ENCODE measurements at regions not wholly inside any gene's neighbourhood (a gene's known extent, or its start where the extent isn't known, plus 50 kb on each side); places are given as distances from the start of the nearest gene placed in this dataset.
"Not testable (repeated sequence)": the region's sequence is repeated elsewhere in the genome, so short reads cannot be mapped to it uniquely, and the experiment has no call there.

DNA sequence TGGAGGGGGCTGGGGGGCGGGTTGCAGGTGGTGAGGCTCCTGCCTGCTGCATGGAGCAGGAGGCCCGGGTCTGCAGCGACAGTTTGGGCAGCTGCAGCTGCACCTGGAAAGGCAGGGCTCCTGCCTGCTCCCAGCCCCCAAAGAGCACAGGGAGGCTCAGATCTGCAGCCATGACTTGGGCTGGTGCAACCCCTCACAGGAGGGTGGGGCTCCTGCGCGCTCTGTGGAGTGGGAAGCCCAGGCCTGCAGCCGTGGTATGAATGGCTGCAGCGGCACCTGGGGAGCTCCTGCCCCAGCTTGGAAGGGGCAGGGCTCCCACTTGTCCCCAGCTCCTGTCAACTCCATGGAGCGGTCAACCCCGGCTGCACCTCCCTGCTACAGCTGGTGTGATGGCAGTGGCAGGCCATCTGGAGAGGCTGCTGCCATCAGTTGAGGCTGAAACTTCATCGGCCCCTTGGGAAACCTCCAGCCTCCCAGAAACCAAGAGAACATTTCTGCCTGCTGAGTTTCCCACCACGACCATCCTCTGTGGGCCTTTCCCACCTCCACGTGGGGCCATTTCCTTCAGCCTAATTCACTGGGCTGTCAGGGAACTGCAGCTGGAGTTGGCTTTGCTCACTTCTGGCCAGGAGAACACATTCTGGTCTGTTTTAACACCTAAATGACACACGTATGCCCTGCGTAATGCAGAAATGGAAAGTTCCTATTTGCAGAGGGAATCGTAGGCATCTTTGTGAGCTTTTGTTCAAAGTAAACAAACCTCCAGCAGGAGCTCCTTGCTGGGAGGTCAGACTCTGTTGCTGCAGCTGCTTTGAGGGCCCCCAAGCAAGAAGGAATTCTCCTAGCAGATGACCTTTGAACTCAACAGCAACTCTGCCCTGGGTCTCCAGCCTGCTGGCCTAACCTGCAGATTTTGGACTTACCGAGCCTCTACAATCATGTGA, 429.0 kb downstream of the PREX1 start (continued):
- TF ChIP-seq, protein P1, sequence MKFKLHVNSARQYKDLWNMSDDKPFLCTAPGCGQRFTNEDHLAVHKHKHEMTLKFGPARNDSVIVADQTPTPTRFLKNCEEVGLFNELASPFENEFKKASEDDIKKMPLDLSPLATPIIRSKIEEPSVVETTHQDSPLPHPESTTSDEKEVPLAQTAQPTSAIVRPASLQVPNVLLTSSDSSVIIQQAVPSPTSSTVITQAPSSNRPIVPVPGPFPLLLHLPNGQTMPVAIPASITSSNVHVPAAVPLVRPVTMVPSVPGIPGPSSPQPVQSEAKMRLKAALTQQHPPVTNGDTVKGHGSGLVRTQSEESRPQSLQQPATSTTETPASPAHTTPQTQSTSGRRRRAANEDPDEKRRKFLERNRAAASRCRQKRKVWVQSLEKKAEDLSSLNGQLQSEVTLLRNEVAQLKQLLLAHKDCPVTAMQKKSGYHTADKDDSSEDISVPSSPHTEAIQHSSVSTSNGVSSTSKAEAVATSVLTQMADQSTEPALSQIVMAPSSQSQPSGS (CRISPR knock-in tag; IDR thresholded peaks at IDR 0.05; ENCODE audit: borderline replicate concordance, low read depth): no peak
- no peak for TF ChIP-seq IRF1 (CRISPR knock-in tag; IDR thresholded peaks at IDR 0.05)
- TF ChIP-seq, protein P2, sequence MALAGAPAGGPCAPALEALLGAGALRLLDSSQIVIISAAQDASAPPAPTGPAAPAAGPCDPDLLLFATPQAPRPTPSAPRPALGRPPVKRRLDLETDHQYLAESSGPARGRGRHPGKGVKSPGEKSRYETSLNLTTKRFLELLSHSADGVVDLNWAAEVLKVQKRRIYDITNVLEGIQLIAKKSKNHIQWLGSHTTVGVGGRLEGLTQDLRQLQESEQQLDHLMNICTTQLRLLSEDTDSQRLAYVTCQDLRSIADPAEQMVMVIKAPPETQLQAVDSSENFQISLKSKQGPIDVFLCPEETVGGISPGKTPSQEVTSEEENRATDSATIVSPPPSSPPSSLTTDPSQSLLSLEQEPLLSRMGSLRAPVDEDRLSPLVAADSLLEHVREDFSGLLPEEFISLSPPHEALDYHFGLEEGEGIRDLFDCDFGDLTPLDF (CRISPR knock-in tag; IDR thresholded peaks at IDR 0.05): no peak

- not testable (repeated sequence) for H3K4me3 Mint-ChIP-seq, ATAC-seq
Measured at GRCh38 chr20:48396981-48397861, 430.6 kb downstream of the PREX1 start.

DNA sequence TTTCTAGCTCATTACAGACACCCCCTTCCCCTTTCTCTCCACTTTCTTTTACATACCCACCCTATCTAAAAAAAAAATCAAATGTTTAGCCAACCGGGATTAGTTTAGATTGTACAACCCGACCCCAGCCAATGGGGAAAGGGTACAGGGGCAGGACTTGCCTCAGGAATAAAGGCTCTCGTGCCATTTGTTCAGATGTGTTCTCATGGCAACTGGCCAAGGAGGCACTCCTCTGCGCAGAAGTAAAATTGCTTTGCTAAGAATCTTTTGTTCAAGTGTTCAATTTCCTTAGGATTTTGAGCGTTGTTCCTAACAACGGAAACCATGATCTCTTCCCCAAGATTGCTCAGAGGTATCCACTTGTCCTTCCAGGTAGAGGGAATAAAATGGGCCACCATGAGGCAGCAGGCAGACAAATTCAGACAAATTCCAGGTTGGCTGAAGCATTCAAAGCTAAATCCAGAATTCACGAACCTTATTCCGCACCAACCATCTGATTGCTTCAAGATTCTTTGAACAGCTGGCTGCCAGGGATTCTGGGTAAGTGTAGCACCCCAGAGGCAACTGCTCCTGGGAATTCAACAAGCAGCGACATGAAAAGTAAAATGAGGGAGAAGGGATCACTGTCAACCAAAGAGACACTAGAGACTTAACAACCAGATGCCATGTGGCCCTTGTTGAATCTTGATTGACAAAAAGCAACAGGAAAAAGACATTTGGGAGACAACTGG, 431.8 kb downstream of the PREX1 start:
- DNase-seq (ENCODE audit: low spot score) (no peak), ATAC-seq (no peak)
- peaks cover 12% of the 10 kb centered on the region for H3K9me3 Mint-ChIP-seq
- no peak overlapping the region for H3K27ac Mint-ChIP-seq
- ChIA-PET POLR2A (no interaction called here), CTCF (interaction anchor here (1.9 kb wide), 1 partner anchor 225 kb away, joined by 7 read pairs; no protein-coding TSS in a partner anchor)
- H3K27me3 Mint-ChIP-seq (ENCODE audit: low read depth): no peaks in the 10 kb centered on the region; the same call in 1 of the 2 replicates
- H3K4me1 Mint-ChIP-seq: peaks cover 13% of the 10 kb centered on the region
- H3K36me3 Mint-ChIP-seq: peaks cover 10% of the 10 kb centered on the region
- no peak overlapping the region for H3K4me3 Mint-ChIP-seq
- TF ChIP-seq ELF4 (CRISPR knock-in tag; IDR thresholded peaks at IDR 0.05; ENCODE audit: low read depth) (no peak), TCF7 (CRISPR knock-in tag; IDR thresholded peaks at IDR 0.05; ENCODE audit: low read depth) (no peak), ZNF425 (CRISPR knock-in tag; conservative IDR thresholded peaks at IDR 0.05) (no peak), MLX (CRISPR knock-in tag; IDR thresholded peaks at IDR 0.05) (no peak), PRDM15 (CRISPR knock-in tag; IDR thresholded peaks at IDR 0.05) (no peak), TP53 (CRISPR knock-in tag; IDR thresholded peaks at IDR 0.05) (no peak)
- TF ChIP-seq, protein P3, sequence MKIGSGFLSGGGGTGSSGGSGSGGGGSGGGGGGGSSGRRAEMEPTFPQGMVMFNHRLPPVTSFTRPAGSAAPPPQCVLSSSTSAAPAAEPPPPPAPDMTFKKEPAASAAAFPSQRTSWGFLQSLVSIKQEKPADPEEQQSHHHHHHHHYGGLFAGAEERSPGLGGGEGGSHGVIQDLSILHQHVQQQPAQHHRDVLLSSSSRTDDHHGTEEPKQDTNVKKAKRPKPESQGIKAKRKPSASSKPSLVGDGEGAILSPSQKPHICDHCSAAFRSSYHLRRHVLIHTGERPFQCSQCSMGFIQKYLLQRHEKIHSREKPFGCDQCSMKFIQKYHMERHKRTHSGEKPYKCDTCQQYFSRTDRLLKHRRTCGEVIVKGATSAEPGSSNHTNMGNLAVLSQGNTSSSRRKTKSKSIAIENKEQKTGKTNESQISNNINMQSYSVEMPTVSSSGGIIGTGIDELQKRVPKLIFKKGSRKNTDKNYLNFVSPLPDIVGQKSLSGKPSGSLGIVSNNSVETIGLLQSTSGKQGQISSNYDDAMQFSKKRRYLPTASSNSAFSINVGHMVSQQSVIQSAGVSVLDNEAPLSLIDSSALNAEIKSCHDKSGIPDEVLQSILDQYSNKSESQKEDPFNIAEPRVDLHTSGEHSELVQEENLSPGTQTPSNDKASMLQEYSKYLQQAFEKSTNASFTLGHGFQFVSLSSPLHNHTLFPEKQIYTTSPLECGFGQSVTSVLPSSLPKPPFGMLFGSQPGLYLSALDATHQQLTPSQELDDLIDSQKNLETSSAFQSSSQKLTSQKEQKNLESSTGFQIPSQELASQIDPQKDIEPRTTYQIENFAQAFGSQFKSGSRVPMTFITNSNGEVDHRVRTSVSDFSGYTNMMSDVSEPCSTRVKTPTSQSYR (CRISPR knock-in tag; IDR thresholded peaks at IDR 0.05): no peak

More at GRCh38 chr20:48396981-48397861, 430.6 kb downstream of the PREX1 start:
- CTCF ChIA-PET: interaction anchor here (0.6 to 1.9 kb wide), 2 partner anchors 10 to 224 kb away, joined by 3 to 7 read pairs; no protein-coding TSS in a partner anchor
- H3K9me3 Mint-ChIP-seq; H3K27me3 Mint-ChIP-seq (ENCODE audit: low read depth); H3K27ac Mint-ChIP-seq; H3K36me3 Mint-ChIP-seq; POLR2A ChIA-PET; DNase-seq (ENCODE audit: low spot score): not testable (repeated sequence)
- peaks cover 13% of the 10 kb centered on the region for H3K4me1 Mint-ChIP-seq
